ENCODE measurements at regions not wholly inside any gene's neighbourhood (a gene's known extent, or its start where the extent isn't known, plus 50 kb on each side); places are given as distances from the start of the nearest gene placed in this dataset.
"Not testable (repeated sequence)": the region's sequence is repeated elsewhere in the genome, so short reads cannot be mapped to it uniquely, and the experiment has no call there.

GRCh38 chr6:134634466-134634865, 315.4 kb downstream of the ALDH8A1 start:
- Mint-ChIP-seq H3K4me1 (peaks cover 20% of the 10 kb centered on the region), H3K36me3 (ENCODE audit: low read depth) (no peaks in the 10 kb centered on the region), H3K27ac (no peak overlapping the region), H3K4me3 (no peak overlapping the region), H3K27me3 (no peaks in the 10 kb centered on the region)
- DNase-seq: no peak
- no peaks in the 10 kb centered on the region for H3K9me3 ChIP-seq (ENCODE audit: control insufficient read depth, low read length, poor library complexity, severe bottlenecking)
- no peak for ATAC-seq

- peak overlapping the region; percentile 79 for H3K27ac Mint-ChIP-seq
- not testable (repeated sequence) for H3K9me3 ChIP-seq (ENCODE audit: control insufficient read depth, low read length, poor library complexity, severe bottlenecking); H3K36me3 Mint-ChIP-seq (ENCODE audit: low read depth); H3K27me3 Mint-ChIP-seq
- peaks cover 23% of the 10 kb centered on the region for H3K4me1 Mint-ChIP-seq
- ATAC-seq (peak; percentile 51), DNase-seq (peak in 1 of 3 donors; percentile 9)
- peak overlapping the region; percentile 88 for H3K4me3 Mint-ChIP-seq
Observed at GRCh38 chr6:134632982-134633940, 315.3 kb upstream of the SGK1 start.

GRCh38 chr6:134632024-134632423, 314.1 kb upstream of the SGK1 start:
- Mint-ChIP-seq H3K36me3 (ENCODE audit: low read depth) (no peaks in the 10 kb centered on the region), H3K4me3 (peak overlapping the region; percentile 3), H3K4me1 (peaks cover 23% of the 10 kb centered on the region), H3K27ac (peak overlapping the region; percentile 79), H3K27me3 (no peaks in the 10 kb centered on the region)
- no peak for ATAC-seq
- no peaks in the 10 kb centered on the region for H3K9me3 ChIP-seq (ENCODE audit: control insufficient read depth, low read length, poor library complexity, severe bottlenecking)
- DNase-seq: no peak

- Mint-ChIP-seq H3K27ac (no peak overlapping the region), H3K27me3 (no peaks in the 10 kb centered on the region), H3K4me3 (no peak overlapping the region)
Observed at GRCh38 chr6:134631398-134631924, 313.5 kb upstream of the SGK1 start.

GRCh38 chr6:134630508-134631121, 312.7 kb upstream of the SGK1 start:
- DNase-seq: no peak
- no peak overlapping the region for H3K4me3 Mint-ChIP-seq
- no peak for ATAC-seq

More at GRCh38 chr6:134631398-134631924, 313.5 kb upstream of the SGK1 start:
- DNase-seq: no peak
- no peaks in the 10 kb centered on the region for H3K9me3 ChIP-seq (ENCODE audit: control insufficient read depth, low read length, poor library complexity, severe bottlenecking)
- ATAC-seq: no peak
- H3K36me3 Mint-ChIP-seq (ENCODE audit: low read depth): no peaks in the 10 kb centered on the region
- peaks cover 22% of the 10 kb centered on the region for H3K4me1 Mint-ChIP-seq

DNA sequence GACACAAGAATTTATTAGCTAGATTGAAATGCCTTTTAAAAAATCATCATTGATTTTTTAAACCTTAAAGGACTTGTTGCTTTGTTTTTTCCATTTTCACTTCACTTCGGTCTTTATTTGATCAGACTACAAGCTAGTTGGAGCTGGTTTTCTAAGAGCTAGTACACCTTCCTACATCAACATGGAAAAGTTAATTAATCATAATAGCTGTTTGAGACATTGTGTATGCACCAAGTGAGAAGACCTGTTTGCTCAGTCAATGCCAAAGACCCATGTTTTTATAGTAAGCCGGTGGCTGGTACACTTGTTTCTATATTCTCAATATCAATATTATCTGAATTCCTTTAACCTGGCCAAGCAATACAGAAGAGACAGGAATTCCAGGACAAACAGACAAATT, 310.2 kb upstream of the SGK1 start:
- no peak overlapping the region for H3K4me3 Mint-ChIP-seq
- H3K4me1 Mint-ChIP-seq: peaks cover 23% of the 10 kb centered on the region
- ATAC-seq (no peak), DNase-seq (no peak)
- H3K27me3 Mint-ChIP-seq: no peaks in the 10 kb centered on the region
- H3K27ac Mint-ChIP-seq: no peak overlapping the region
- no peaks in the 10 kb centered on the region for H3K9me3 ChIP-seq (ENCODE audit: control insufficient read depth, low read length, poor library complexity, severe bottlenecking)
- no peaks in the 10 kb centered on the region for H3K36me3 Mint-ChIP-seq (ENCODE audit: low read depth)

More at GRCh38 chr6:134630508-134631121, 312.7 kb upstream of the SGK1 start:
- H3K27ac Mint-ChIP-seq: no peak overlapping the region
- H3K27me3 Mint-ChIP-seq: no peaks in the 10 kb centered on the region
- no peaks in the 10 kb centered on the region for H3K9me3 ChIP-seq (ENCODE audit: control insufficient read depth, low read length, poor library complexity, severe bottlenecking)
- H3K36me3 Mint-ChIP-seq (ENCODE audit: low read depth): no peaks in the 10 kb centered on the region
- H3K4me1 Mint-ChIP-seq: peaks cover 21% of the 10 kb centered on the region

GRCh38 chr6:134627707-134628106, 309.8 kb upstream of the SGK1 start:
- H3K4me1 Mint-ChIP-seq: peaks cover 20% of the 10 kb centered on the region

DNA sequence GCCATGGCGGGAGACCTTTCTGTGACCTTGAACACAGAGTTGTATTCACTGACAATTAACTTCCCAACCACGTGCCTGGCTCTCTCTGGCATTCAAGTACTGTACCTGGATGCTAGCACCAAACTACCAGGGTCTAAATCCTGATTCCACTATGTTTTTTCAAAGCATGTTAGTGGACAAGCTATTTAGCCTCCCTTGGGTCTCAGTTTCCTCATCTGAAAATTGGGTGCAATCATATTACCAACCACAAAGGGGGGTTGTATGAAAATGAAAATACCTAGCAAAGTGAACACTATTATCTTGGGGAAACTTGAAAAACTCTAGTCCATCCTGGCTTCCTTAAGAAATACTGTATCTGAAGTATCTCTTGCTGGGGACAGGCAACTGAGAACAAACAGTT, 308.7 kb upstream of the SGK1 start:
- no peaks in the 10 kb centered on the region for H3K27me3 Mint-ChIP-seq
- DNase-seq (no peak), ATAC-seq (no peak)
- no peaks in the 10 kb centered on the region for H3K9me3 ChIP-seq (ENCODE audit: control insufficient read depth, low read length, poor library complexity, severe bottlenecking)
- H3K4me1 Mint-ChIP-seq: peaks cover 17% of the 10 kb centered on the region
- no peak overlapping the region for H3K27ac Mint-ChIP-seq
- H3K36me3 Mint-ChIP-seq (ENCODE audit: low read depth): no peaks in the 10 kb centered on the region
- H3K4me3 Mint-ChIP-seq: no peak overlapping the region

More at GRCh38 chr6:134627707-134628106, 309.8 kb upstream of the SGK1 start:
- no peak overlapping the region for H3K4me3 Mint-ChIP-seq
- no peak for DNase-seq
- no peak overlapping the region for H3K27ac Mint-ChIP-seq
- H3K9me3 ChIP-seq (ENCODE audit: control insufficient read depth, low read length, poor library complexity, severe bottlenecking): no peaks in the 10 kb centered on the region
- ATAC-seq: no peak
- no peaks in the 10 kb centered on the region for H3K36me3 Mint-ChIP-seq (ENCODE audit: low read depth)
- no peaks in the 10 kb centered on the region for H3K27me3 Mint-ChIP-seq

GRCh38 chr6:134626086-134626485, 308.2 kb upstream of the SGK1 start:
- no peaks in the 10 kb centered on the region for H3K9me3 ChIP-seq (ENCODE audit: control insufficient read depth, low read length, poor library complexity, severe bottlenecking)
- H3K4me3 Mint-ChIP-seq: no peak overlapping the region
- peaks cover 15% of the 10 kb centered on the region for H3K4me1 Mint-ChIP-seq
- DNase-seq: no peak
- no peak for ATAC-seq
- no peaks in the 10 kb centered on the region for H3K27me3 Mint-ChIP-seq
- no peak overlapping the region for H3K27ac Mint-ChIP-seq
- no peaks in the 10 kb centered on the region for H3K36me3 Mint-ChIP-seq (ENCODE audit: low read depth)

- no peak for DNase-seq
- H3K9me3 ChIP-seq (ENCODE audit: control insufficient read depth, low read length, poor library complexity, severe bottlenecking): no peaks in the 10 kb centered on the region
- Mint-ChIP-seq H3K4me1 (peaks cover 12% of the 10 kb centered on the region), H3K36me3 (ENCODE audit: low read depth) (no peaks in the 10 kb centered on the region), H3K27ac (peak overlapping the region; percentile 72), H3K4me3 (no peak overlapping the region), H3K27me3 (no peaks in the 10 kb centered on the region)
- no peak for ATAC-seq
Observed at GRCh38 chr6:134624781-134625180, 306.9 kb upstream of the SGK1 start.

DNA sequence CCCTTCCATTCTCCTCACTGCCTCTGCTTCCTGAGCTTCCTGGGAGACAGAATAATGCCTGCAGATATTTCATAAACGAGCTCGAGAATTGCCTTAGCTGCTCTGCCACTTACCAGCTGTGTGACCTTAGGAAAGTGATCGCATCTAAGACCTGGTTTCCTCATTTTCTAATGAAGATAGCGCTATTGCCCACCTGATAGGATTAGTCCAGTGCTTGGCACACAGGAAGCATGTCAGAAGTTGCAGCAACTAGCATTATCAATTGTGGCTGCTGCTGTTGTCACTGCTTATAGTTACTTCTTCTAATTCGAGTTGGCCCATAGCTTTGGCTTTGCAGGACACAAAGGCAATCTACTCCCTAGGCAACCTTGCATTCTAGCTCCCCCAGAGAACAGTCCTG, 305.5 kb upstream of the SGK1 start:
- Mint-ChIP-seq H3K27me3 (peaks cover 11% of the 10 kb centered on the region), H3K4me1 (peaks cover 19% of the 10 kb centered on the region), H3K27ac (no peak overlapping the region), H3K36me3 (ENCODE audit: low read depth) (peaks cover 4% of the 10 kb centered on the region), H3K4me3 (no peak overlapping the region)
- DNase-seq (no peak), ATAC-seq (no peak)
- H3K9me3 ChIP-seq (ENCODE audit: control insufficient read depth, low read length, poor library complexity, severe bottlenecking): no peaks in the 10 kb centered on the region

- H3K9me3 ChIP-seq (ENCODE audit: control insufficient read depth, low read length, poor library complexity, severe bottlenecking): no peaks in the 10 kb centered on the region
- peaks cover 15% of the 10 kb centered on the region for H3K27me3 Mint-ChIP-seq
- no peak for ATAC-seq
- H3K4me3 Mint-ChIP-seq: no peak overlapping the region
- H3K27ac Mint-ChIP-seq: no peak overlapping the region
- H3K4me1 Mint-ChIP-seq: peaks cover 23% of the 10 kb centered on the region
- no peak for DNase-seq
- peaks cover 6% of the 10 kb centered on the region for H3K36me3 Mint-ChIP-seq (ENCODE audit: low read depth)
Observed at GRCh38 chr6:134622382-134623173, 304.7 kb upstream of the SGK1 start.

- ATAC-seq (no peak), DNase-seq (no peak)
- no peaks in the 10 kb centered on the region for H3K9me3 ChIP-seq (ENCODE audit: control insufficient read depth, low read length, poor library complexity, severe bottlenecking)
- peaks cover 15% of the 10 kb centered on the region for H3K27me3 Mint-ChIP-seq
- H3K4me3 Mint-ChIP-seq: no peak overlapping the region
- H3K27ac Mint-ChIP-seq: peak overlapping the region; percentile 70
- H3K4me1 Mint-ChIP-seq: peaks cover 23% of the 10 kb centered on the region
- peaks cover 7% of the 10 kb centered on the region for H3K36me3 Mint-ChIP-seq (ENCODE audit: low read depth)
Observed at GRCh38 chr6:134621858-134622257, 303.9 kb upstream of the SGK1 start.

Measured in T-helper 17 cell (primary cell).